COLO829 (cell line): ENCODE measurements at regions not wholly inside any gene's neighbourhood (a gene's known extent, or its start where the extent isn't known, plus 50 kb on each side); places are given as distances from the start of the nearest gene placed in this dataset.

Experiments
- DNase-seq: peaks from one replicate; pipeline ENCODE4 v3.0.0; 2012; ENCODE audit warnings: low spot score

- peak; percentile 59 for DNase-seq
Measured at GRCh38 chr12:14256555-14257169, 108.8 kb upstream of the ATF7IP start.

DNA sequence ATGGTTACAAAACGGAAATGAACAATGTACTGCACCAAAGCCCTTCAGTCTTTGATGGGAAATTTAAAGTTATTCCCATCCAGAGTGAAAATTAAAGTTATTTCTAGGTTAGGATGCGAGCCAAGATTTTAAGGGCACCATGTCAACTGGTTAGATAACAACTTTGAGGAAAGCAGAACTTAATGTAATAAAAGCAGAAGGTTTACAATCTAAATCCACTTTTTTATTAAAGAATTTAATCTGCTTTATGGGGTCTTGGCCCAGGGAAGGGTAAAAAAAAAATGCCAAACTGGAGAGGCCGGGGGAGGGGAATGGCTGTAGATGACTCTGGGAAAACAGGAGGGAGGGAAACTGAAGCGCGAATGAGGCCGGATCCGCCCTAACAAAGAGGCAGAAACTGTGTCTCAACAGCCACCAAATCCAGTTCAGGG, 108.2 kb upstream of the ATF7IP start:
- DNase-seq, result no peak

DNA sequence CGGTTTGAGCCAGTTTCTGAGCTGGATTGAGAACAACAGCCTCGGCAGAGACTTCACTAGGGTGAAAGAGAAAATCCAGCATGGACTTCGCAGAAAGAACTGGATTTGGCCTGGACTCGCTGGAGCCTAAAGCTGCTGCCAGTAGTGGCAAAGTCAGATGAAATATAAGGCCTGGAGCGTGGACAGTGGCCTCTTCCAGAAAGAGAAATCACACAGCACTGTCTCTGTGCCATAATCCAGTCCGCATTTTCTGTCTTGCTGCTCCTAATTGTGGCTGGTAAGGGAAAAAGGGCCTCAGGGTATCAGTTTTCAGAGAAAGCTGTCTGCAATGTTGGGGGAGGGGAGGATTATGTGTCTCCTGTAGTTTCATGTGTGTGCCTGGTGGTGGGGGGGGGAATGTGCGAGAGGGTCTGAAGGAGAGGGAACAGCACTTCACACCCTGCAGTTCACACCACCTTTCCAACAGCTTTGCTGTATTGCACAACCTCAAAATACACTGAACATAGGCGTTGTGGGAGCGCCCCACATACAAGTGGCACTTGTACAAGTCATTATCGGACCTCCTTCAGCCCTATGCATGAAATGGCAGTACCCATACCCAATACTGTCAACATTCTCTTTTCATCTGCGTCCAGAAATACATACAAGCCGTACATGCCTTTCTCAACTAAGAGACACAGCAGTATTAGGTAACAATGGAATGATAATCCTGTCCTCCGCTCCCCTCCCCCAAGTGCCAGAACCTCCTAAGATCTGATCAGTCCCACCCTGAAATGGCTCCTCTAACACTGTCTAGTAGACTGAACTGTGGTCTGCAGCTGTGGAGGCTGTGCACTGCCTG, 107.5 kb upstream of the ATF7IP start:
- peak; percentile 91 for DNase-seq

DNA sequence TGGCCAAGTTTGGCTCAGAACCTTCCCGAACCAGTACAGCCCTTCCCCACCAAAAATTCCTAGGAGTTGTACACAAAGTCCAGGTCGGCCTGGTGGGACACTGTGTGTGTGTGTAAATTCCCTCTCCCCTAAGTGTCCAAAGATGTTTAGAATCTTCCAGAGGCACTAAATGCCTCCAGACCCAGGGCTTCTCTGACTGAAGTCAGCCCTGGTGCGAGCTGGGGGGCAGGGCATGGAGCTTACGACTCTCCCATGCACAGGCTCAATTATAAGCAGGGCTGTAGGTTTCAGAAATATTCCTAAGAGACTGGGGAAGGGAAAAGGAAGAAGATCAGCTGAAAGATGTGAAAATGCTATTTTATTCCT, 106.9 kb upstream of the ATF7IP start:
- no peak for DNase-seq

- DNase-seq, result no peak
Measured at GRCh38 chr12:14259481-14260010, 105.9 kb upstream of the ATF7IP start.

DNA sequence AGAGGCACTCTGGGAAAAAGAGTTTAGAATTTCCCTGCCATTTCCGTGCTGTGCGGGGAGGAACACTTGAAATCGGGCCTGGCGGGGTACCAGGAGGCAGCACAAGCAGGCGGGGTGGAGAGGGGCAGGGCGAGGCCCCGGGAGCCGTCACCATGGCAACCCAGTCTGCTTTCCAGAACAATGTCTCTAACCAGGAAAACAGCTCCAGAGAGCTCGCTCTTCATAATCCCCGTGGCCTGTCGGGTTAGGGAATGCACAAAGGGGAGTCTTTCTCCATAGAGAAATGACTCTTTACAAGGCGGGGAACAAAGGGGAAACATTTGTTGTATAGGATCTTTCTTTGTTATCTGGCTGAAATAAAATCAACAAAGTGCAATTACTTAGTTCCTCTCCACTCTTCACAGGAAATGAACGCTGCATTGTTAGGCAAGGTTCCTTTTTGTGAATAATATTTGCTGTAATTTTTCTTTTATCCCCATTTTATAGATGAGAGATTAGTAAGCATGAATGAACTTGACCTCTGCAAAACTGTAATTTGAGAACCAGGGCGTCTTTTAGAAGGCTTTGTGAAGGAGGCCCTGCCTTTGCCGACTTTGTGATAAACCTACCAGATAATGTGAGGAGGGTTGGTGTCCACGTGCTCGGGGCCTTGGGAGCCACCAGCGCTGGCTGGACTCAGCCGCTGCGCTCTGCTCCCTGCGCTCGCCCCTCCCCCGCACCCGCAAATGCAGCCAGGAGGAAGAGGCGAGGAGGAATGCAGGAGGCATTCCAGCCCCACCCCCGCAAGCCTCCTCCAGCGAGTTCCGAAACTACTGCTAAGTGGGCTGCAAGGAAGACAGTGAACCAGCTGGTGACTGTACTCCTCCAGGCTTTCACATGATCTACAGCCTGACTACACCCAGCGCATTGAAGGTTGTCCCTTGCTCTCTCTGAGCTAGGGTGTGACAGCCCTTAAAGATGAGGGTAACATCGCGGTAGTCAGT, 105.2 kb upstream of the ATF7IP start:
- peak; percentile 67 for DNase-seq

DNA sequence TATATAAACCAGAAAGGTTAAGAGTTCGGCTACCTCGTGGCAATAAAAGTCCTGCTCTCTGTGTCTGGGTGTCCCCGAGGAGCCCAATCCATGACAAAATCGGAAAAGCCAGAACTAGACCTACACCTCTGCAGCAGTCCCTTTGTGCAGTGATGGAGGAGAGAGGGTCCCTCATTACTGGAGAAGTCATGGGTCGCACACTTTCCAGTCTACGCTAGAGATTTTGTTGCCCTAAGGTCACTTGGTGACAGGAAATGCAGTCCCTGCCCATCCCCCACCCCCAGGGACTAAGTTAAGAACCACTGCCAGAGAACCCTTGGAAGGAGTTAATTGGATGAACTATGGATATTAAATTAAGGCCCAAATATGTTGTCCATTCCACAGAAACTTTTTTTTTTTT, 104.4 kb upstream of the ATF7IP start:
- DNase-seq, result no peak

DNA sequence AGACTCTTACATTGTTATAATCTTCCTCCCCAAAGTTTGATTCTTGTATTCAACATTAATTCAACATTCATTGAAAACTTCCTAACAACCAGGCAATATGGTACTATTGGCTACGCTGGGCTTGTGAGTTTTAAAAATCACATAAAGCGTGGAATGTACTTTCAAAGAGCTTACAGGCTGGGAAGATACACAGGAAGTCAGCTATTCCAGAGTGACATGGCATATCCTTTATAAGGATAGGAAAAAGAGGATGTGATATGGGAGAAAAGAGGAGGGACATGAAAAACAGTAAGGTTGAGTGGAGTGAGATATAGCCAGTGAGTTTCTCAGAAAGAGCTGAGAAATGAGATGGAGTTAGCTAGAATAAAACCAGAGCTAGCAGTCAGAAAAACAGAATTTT, 103.6 kb upstream of the ATF7IP start:
- no peak for DNase-seq

DNA sequence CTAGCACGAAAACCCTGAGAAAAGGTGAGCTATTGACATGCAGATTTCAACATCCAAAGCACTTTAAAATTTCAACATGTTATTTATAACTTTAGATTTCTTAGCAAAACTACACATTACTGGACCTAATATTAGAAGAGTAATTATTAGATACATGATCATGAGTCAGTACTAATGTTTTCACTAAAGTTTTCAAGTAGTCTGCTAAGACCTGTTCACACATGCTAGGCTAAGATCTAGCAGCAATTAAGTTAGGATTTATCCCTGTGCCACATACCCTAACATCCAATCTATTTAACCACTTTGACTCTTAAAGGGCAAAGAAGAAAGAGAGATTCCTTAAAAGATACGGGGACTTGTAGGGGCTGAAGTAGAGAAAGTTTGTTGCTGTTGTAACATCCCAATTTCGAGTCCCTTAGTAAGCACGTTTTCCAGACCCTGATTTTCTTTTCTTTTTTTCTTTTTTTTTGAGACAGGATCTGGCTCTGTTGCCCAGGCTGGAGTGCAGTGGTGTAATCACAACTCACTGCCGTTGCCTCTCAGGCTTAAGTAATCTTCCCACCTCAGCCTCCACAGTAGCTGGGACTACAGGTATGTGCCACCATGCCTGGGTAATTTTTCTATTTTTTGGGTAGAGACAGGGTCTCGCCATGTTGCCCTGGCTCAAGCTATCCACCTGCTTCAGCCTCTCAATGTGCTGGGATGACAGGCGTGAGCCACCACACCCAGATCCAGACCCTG, 102.5 kb upstream of the ATF7IP start:
- DNase-seq, result no peak

GRCh38 chr12:14263742-14264141, 101.7 kb upstream of the ATF7IP start:
- DNase-seq, result no peak

DNA sequence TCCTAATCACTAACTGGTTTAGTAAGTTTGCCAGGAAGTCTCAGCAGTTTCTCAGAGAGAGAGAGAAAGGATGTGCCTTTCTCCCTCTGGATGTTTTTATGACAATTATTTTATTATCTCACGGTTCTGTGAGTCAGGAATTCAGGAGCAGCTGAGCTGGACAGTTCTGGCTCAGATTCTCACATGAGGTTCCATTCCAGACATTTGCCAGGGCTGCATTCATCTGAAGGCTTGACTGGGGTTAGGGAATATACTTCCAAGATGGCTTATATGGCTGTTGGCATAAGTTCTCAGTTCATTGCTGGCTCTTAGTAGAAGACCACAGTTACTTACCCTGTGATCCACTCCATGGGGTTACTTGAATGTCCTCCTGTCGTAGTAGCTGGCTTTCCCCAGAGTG, 101.2 kb upstream of the ATF7IP start:
- DNase-seq, result no peak

DNA sequence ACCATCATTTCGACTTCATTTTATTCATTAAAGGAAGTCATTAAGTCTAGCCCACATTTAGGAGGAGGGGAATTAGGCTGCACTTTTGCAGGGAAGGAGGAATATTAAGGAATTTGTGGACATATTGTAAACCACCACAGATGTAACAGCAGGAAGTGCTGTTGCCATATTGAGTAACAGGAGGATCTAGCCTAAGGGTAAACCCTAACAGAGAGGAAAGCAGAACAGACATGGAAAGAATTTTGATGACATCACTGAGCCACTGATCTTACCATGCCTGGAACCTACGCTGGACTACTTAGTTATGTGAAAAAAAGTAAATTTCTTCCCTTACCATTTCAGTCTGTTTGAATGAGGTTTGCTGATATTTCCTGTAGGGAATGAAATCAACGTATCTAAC, 100.7 kb upstream of the ATF7IP start:
- DNase-seq, result no peak

DNA sequence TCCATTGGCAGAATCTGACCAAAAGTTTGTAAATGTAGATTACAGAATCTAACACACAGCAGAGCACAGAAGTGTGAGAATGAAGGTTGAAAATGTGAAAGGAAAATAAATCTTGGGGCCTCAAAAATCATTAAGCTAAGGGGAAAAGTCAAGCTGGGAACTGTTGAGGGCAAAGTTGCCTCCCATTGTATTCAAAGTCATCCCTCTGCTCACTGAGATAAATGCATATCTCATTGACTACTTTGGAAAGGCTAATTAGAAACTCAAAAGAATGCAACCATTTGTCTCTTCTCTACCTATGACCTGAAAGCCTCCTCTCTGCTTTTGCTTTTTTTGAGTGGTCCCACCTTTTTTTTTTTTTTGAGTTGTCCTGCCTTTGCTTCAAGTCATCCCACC, 97.4 kb upstream of the ATF7IP start:
- DNase-seq, result no peak

GRCh38 chr12:14270392-14270791, 95.1 kb upstream of the ATF7IP start:
- DNase-seq, result no peak

DNA sequence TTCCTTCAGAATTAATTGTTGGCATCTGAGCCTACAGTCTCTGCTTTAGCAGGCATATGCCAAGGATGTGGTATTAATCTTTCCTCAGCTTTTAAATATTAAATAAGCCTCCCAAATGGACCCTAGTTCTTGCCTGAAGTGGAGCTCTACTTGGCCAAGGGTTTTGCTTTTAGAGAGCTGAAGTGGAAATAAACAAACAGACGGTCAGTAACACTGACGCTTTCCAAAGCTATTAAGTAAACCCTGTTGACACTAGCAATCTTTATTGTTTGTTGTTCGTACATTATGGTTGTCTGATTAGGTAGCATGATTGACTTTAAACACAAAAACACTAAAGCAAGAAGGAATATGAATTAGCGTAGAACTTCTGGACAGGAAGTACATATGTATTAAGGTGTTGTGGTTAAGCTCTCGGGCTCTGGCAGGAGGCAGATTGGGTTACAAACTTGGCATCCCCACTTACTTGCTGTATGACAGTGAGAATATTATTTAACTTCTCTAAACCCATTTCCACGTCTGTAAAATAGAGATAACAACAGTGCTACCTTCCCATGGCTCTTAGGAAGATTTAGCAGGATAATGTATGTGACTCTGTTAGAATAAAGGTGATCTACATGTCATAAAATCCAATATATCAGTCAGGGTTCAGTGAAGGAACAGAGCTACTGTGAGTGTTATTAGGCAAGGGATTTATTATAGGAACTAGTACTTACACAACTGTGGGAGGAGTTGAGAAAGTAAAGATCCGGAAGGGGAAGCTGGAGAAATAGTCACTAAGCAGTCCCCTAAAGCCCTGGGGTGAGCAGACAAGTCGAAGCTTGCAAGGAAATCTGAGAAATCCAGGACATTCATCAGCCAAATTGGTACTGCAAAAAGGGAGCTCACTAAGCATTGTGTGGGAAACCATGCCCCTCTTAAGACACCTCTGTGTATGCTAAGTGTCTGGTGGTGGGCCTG, 92.2 kb upstream of the ATF7IP start:
- DNase-seq, result no peak

DNA sequence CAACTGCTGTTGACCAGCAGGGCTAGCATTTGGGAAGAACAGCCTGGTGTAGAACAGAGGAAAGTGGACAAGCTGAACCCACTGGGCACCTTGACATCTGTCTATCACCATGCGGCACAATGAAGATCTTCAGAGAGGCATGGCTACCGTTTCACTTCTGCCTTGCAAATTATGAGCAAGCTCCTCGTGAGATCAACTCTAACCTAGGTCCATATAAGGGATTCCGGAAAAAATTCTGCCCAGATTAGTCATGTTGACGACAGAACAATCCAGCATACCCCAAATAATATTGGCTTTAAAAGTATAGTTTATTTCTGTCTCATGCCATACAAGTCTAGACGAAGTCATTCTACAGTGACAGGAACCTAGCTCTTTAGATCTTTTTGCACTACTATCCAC, 91.6 kb upstream of the ATF7IP start:
- no peak for DNase-seq

DNA sequence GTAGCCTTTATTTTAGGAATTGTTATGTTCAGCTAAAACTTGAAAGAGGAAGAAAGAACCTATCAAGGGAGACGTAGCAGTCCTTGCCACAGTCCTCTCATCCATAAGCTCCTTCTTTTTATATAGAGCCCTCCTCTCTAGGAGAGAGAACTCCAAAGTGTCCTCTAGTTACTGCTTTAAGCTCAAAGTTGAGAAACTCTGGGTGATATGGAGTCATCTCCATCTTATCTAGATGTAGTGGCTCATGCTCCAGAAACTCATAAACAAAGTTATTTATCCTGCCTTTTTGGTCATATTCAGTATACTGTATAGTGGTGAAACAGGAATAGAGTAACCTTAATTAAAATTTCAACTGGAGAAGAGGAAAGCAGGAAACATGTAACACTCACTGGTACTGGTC, 90.4 kb upstream of the ATF7IP start:
- no peak for DNase-seq

DNA sequence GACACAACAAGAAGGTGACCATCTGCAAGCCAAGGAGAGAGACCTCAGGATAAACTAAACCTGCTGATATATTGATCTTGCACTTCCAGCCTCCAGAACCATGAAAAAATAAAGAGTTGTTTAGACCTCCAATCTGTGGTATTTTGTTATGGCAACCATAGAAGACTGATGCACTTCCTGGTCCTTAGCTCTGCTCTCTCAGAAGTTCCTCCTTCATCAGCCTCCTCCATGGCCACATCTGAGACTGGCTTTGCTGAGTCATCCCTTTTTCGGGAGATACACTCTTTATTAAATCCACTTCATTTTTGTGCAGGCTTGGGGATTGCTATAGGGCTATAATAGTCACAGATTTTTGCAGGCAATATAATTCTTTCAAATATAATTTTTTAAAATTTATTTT, 89.6 kb upstream of the ATF7IP start:
- DNase-seq, result no peak

DNA sequence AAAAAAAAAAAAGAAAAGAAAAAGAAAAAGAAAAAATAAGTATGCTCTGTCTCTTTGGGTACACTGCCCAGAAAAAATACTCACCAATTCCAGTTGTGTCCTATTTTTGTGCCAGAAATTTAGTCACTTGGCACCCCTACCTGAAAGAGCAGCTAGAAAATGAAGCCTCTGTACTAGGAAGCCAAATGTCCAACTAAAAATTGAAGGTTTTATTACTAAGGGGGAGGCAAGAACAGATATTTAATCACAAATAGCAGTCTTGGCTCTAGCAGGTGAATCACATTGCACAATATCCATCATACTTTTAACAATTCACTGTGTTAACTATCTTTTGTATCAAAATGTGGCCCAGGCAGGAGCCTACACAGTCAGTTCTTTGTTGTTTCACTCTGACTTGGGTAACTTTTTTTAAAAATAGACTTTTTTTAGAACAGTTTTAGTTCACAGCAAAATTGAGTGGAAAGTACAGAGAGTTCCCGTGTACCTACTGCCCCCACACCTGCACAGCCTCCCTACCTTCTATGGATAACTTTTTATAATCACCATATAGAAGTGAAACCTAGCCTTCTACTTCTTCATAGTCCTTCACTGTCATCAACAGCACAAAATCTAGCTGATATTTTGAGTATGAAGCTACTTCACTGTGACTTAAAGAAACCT, 87.1 kb upstream of the ATF7IP start:
- DNase-seq, result no peak

GRCh38 chr12:14279845-14280244, 85.6 kb upstream of the ATF7IP start:
- no peak for DNase-seq
